ENCODE measurements at regions not wholly inside any gene's neighbourhood (a gene's known extent, or its start where the extent isn't known, plus 50 kb on each side); places are given as distances from the start of the nearest gene placed in this dataset. TPM values are rescaled to one million over a fixed set of nuclear protein-coding genes. Genes with fewer than 3 reads are reported as not detected.

- Histone ChIP-seq H3K4me3 (replicated peaks; ENCODE audit: insufficient read depth, low read length) (no peak overlapping the region), H3K27me3 (ENCODE audit: insufficient read depth, poor library complexity, severe bottlenecking) (no peaks in the 10 kb centered on the region), H3K27ac (replicated peaks) (no peak overlapping the region)
- TF ChIP-seq REST (IDR thresholded peaks at IDR 0.05; ENCODE audit: insufficient replicate concordance, low read depth): no peak
- no peak for TF ChIP-seq GABPA (IDR thresholded peaks at IDR 0.05; ENCODE audit: low read depth)
- no peak for DNase-seq (ENCODE audit: low read depth in 1 of 2, low spot score in 1 of 2)
These were observed 96.7 kb downstream of the SNX19 start for GRCh38 chr11:130819625-130820024.

Small RNA genes lying in the stretch of these regions (microRNA-seq; reads per million reads assigned to microRNA genes)
- not detected for gene MIR8052
